NT2/D1 (cell line): ENCODE measurements at regions not wholly inside any gene's neighbourhood (a gene's known extent, or its start where the extent isn't known, plus 50 kb on each side); places are given as distances from the start of the nearest gene placed in this dataset.

Source experiments
- SUZ12 ChIP-seq: IDR thresholded peaks from 2 replicates; pipeline ENCODE4 v1.6.1; 2011; ENCODE audit not compliant: insufficient read length, insufficient read depth; ENCODE audit errors: extremely low read depth
- YY1 ChIP-seq: IDR thresholded peaks from 2 replicates; pipeline ENCODE4 v1.6.1; 2011; ENCODE audit not compliant: insufficient read length, insufficient read depth
- ZNF274 ChIP-seq: IDR thresholded peaks from 2 replicates; pipeline ENCODE4 v1.6.1; 2011; ENCODE audit warnings: mild to moderate bottlenecking, low read depth, low read length

DNA sequence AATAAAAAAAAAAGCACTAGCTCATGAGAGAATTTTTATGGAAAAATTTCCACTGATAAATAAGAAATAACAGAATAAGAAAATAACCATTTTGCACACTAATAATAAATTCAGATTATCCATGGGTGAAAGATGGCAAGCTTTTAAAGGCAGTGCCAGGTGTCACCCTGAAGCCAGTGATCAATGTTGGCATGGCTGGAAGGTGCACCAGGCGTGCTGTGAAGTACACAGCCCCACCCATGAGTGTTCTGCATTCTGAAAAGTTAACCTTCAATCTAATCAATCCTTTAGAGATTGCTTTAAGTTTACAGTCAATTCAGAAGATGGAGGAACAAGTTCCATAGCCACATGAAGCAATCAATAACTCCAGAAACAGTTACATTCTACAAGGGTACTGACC is 284.4 kb downstream of the C6orf118 start:
- no peak for TF ChIP-seq YY1
- no peak for TF ChIP-seq ZNF274
- no peak for TF ChIP-seq SUZ12
